OCI-LY1 (cell line): ENCODE measurements at regions not wholly inside any gene's neighbourhood (a gene's known extent, or its start where the extent isn't known, plus 50 kb on each side); places are given as distances from the start of the nearest gene placed in this dataset.

ENCODE experiments used
- EZH2 ChIP-seq: fragments of 200-600 bp; sonication (generic), shearing (Covaris generic); IDR thresholded peaks from 2 replicates; pipeline ENCODE4 v1.8.0; 2017; ENCODE audit warnings: borderline replicate concordance, mixed run types, mild to moderate bottlenecking, antibody characterized with exemption, low read length, moderate library complexity, mixed read lengths
- TF ChIP-seq, protein P1 (sequence below): fragments of 200-600 bp; sonication (generic), shearing (Covaris generic); IDR thresholded peaks from 2 replicates; pipeline ENCODE4 v1.5.1; 2017; ENCODE audit warnings: mild to moderate bottlenecking, antibody characterized with exemption, low read length, moderate library complexity, mixed read lengths

DNA sequence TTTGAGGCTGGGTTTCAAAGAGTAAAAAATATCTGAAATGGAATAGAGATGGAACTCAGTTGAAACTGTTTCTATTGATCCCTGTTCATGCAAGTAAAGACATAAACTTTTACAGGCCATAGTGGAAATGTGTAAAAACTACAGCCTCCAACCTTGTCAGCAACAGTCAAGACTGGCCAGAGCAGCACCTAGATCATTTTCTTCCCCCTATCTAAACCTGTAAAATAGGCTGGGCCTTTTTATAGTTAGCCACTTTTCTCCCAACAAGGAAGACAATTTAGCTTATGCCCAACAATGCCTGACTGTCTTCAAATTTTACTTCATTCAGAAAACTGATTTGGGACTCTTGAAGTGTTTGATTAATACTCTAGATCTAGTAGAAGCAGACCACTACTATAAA, 91.5 kb upstream of the CMC1 start:
- TF ChIP-seq, protein P1, sequence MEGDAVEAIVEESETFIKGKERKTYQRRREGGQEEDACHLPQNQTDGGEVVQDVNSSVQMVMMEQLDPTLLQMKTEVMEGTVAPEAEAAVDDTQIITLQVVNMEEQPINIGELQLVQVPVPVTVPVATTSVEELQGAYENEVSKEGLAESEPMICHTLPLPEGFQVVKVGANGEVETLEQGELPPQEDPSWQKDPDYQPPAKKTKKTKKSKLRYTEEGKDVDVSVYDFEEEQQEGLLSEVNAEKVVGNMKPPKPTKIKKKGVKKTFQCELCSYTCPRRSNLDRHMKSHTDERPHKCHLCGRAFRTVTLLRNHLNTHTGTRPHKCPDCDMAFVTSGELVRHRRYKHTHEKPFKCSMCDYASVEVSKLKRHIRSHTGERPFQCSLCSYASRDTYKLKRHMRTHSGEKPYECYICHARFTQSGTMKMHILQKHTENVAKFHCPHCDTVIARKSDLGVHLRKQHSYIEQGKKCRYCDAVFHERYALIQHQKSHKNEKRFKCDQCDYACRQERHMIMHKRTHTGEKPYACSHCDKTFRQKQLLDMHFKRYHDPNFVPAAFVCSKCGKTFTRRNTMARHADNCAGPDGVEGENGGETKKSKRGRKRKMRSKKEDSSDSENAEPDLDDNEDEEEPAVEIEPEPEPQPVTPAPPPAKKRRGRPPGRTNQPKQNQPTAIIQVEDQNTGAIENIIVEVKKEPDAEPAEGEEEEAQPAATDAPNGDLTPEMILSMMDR: no peak
- TF ChIP-seq EZH2: no peak
